ENCODE measurements at regions not wholly inside any gene's neighbourhood (a gene's known extent, or its start where the extent isn't known, plus 50 kb on each side); places are given as distances from the start of the nearest gene placed in this dataset.

DNA sequence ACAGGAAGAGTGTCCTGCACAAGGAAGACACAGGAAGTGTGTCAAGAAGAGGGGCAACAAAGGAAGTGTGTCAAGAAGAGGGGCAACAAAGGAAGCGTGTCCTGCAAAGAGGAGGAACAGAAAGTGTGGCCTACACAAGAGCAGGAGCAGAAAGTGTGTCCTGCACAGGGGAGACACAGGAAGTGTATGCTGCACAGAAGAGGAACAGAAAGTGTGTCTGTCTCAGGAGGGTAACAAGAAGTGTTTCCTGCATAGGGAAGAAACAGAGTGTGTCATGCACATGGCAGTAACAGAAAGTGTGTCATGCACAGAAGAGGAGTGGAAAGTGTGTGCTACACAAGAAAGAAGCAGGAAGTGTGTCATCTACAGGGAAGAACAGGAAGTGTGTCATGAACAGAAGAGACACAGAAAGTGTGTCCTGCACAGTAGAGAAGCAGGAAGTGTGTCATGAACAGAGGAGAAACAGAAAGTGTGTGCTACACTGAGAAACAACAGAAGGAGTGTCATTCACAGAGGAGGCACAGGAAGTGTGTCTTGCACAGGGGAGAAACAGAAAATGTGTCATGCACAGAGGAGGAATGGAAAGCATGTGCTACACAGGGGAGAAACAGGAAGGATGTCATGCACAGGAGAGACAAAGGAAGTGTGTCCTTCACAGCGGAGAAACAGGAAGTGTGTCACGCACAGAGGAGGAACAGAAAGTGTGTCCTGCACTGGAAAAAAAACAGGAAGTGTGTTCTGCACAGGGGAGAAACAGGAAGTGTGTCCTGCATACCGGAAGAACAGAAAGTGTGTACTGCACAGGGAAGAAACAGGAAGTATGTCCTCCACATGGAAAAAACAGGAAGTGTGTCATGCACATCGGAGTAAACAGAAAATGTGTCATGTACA, 526.4 kb upstream of the PRKX start:
- TF ChIP-seq, protein P1, sequence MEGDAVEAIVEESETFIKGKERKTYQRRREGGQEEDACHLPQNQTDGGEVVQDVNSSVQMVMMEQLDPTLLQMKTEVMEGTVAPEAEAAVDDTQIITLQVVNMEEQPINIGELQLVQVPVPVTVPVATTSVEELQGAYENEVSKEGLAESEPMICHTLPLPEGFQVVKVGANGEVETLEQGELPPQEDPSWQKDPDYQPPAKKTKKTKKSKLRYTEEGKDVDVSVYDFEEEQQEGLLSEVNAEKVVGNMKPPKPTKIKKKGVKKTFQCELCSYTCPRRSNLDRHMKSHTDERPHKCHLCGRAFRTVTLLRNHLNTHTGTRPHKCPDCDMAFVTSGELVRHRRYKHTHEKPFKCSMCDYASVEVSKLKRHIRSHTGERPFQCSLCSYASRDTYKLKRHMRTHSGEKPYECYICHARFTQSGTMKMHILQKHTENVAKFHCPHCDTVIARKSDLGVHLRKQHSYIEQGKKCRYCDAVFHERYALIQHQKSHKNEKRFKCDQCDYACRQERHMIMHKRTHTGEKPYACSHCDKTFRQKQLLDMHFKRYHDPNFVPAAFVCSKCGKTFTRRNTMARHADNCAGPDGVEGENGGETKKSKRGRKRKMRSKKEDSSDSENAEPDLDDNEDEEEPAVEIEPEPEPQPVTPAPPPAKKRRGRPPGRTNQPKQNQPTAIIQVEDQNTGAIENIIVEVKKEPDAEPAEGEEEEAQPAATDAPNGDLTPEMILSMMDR (IDR thresholded peaks at IDR 0.05) = no peak
- no peaks in the 10 kb centered on the region for H3K79me2 ChIP-seq
- H3K27ac ChIP-seq = no peak overlapping the region
- H3K4me3 ChIP-seq (ENCODE audit: low read depth, low read length) = no peak overlapping the region
- H3K4me1 ChIP-seq = no peaks in the 10 kb centered on the region
- H3K9ac ChIP-seq = no peak overlapping the region
- H3K27me3 ChIP-seq (ENCODE audit: control insufficient read depth, insufficient read depth, low read length) = no peaks in the 10 kb centered on the region
- no peak overlapping the region for H2AFZ ChIP-seq
- H3K9me3 ChIP-seq (ENCODE audit: control insufficient read depth, low read length) = no peaks in the 10 kb centered on the region
- H3K36me3 ChIP-seq (ENCODE audit: control insufficient read depth, insufficient read depth, low read length) = no peaks in the 10 kb centered on the region
- H3K4me2 ChIP-seq (ENCODE audit: low read length) = no peak overlapping the region

DNA sequence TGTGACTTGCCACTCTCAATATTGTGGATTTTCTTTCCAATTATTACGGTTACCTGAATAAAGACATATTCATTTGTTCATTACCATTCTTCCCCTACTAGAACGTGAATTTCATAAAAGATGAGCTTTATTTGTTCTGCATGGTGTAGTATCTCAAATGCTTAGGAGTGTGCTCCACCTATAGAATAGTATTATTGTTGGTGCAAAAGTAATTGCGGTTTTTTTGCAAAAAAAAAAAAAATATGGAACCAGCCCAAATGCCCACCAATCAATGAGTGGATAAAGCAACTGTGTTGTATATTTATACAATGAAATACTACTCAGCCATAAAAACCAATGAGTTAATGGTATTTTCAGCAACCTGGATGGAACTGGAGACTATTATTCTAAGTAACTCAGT, 525.5 kb upstream of the PRKX start:
- H3K4me1 ChIP-seq = no peaks in the 10 kb centered on the region
- H3K9ac ChIP-seq = no peak overlapping the region
- H3K36me3 ChIP-seq (ENCODE audit: control insufficient read depth, insufficient read depth, low read length) = no peaks in the 10 kb centered on the region
- no peak overlapping the region for H3K4me3 ChIP-seq (ENCODE audit: low read depth, low read length)
- no peak overlapping the region for H3K27ac ChIP-seq
- H2AFZ ChIP-seq = no peak overlapping the region
- H3K79me2 ChIP-seq = no peaks in the 10 kb centered on the region
- H3K4me2 ChIP-seq (ENCODE audit: low read length) = no peak overlapping the region
- no peaks in the 10 kb centered on the region for H3K27me3 ChIP-seq (ENCODE audit: control insufficient read depth, insufficient read depth, low read length)
- TF ChIP-seq, protein P1 (IDR thresholded peaks at IDR 0.05) = no peak
- H3K9me3 ChIP-seq (ENCODE audit: control insufficient read depth, low read length) = no peaks in the 10 kb centered on the region

DNA sequence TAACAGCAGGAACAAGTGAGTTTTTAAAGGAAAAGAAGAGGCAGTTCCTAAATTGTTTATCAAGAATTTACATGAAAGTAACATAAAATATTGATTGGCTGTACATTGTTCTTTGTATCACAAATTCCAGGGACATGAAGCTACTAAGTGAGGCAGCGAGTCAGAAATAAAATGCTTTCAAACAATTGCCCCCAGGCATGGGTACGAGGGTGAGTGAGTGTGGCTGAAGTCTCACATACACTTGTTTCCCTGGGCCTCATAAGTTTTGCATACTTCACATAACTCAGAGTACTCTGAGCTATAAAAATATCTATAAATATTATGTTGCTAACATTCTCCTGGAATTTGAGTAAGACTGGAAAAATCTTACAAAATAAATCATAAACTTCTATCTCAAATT, 511.6 kb upstream of the PRKX start:
- Histone ChIP-seq H3K9me3 (ENCODE audit: control insufficient read depth, low read length) (no peaks in the 10 kb centered on the region), H3K4me1 (no peaks in the 10 kb centered on the region), H3K79me2 (no peaks in the 10 kb centered on the region), H3K36me3 (ENCODE audit: control insufficient read depth, insufficient read depth, low read length) (no peaks in the 10 kb centered on the region), H3K9ac (no peak overlapping the region), H3K4me2 (ENCODE audit: low read length) (no peak overlapping the region), H3K27ac (no peak overlapping the region), H3K4me3 (ENCODE audit: low read depth, low read length) (no peak overlapping the region), H2AFZ (no peak overlapping the region), H3K27me3 (ENCODE audit: control insufficient read depth, insufficient read depth, low read length) (no peaks in the 10 kb centered on the region)
- TF ChIP-seq, protein P1 (IDR thresholded peaks at IDR 0.05) = no peak

DNA sequence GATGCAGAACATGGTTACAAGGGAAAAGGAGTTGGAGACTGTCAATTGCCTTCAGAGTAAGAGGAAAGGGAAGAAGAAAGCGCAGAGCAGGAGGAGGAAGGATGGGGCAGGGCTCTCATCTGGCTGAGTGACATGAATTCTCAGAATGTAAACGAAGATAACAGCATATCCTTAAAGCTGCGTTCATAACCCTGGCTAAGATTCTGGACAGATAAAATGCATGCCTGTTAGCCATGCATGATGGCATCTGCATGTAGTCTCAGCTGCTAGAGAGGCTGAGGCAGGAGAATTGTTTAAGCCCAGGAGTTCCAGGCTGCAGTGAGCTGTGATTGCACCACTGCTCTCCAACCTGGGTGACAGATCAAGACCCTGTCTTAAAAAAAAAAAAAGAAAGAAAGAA, 493.5 kb upstream of the PRKX start:
- H3K27ac ChIP-seq = no peak overlapping the region
- H3K79me2 ChIP-seq = no peaks in the 10 kb centered on the region
- no peak overlapping the region for H3K4me3 ChIP-seq (ENCODE audit: low read depth, low read length)
- no peaks in the 10 kb centered on the region for H3K27me3 ChIP-seq (ENCODE audit: control insufficient read depth, insufficient read depth, low read length)
- no peak overlapping the region for H2AFZ ChIP-seq
- TF ChIP-seq, protein P1 (IDR thresholded peaks at IDR 0.05) = no peak
- no peaks in the 10 kb centered on the region for H3K9me3 ChIP-seq (ENCODE audit: control insufficient read depth, low read length)
- no peaks in the 10 kb centered on the region for H3K4me1 ChIP-seq
- no peak overlapping the region for H3K9ac ChIP-seq
- no peak overlapping the region for H3K4me2 ChIP-seq (ENCODE audit: low read length)
- no peaks in the 10 kb centered on the region for H3K36me3 ChIP-seq (ENCODE audit: control insufficient read depth, insufficient read depth, low read length)

DNA sequence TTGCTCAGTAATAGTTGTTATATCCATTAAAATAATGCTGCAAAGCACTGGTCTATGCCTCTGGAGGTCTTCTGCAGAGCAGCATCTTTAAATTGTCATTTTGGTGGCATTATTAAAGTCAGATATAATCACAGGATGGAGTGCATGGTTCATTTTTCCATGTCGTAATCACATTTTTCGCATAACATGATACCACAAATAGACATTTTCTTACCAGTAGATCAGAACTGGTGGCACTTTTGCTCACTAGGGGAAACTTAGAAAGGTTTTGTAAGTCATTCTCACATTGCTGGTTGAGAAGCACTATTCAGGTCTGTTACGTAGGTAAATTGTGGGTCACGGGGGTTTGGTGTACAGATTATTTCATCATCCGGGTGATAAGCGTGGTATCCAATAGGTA, 484.5 kb upstream of the PRKX start:
- Histone ChIP-seq H3K27me3 (ENCODE audit: control insufficient read depth, insufficient read depth, low read length) (no peaks in the 10 kb centered on the region), H3K27ac (no peak overlapping the region), H3K36me3 (ENCODE audit: control insufficient read depth, insufficient read depth, low read length) (no peaks in the 10 kb centered on the region), H2AFZ (no peak overlapping the region), H3K9ac (no peak overlapping the region), H3K9me3 (ENCODE audit: control insufficient read depth, low read length) (no peaks in the 10 kb centered on the region), H3K79me2 (no peaks in the 10 kb centered on the region), H3K4me1 (no peaks in the 10 kb centered on the region), H3K4me2 (ENCODE audit: low read length) (no peak overlapping the region), H3K4me3 (ENCODE audit: low read depth, low read length) (no peak overlapping the region)
- TF ChIP-seq, protein P1 (IDR thresholded peaks at IDR 0.05) = no peak

All from parathyroid adenoma (tissue), 2 donors.